ENCODE measurements at regions not wholly inside any gene's neighbourhood (a gene's known extent, or its start where the extent isn't known, plus 50 kb on each side); places are given as distances from the start of the nearest gene placed in this dataset.

DNA sequence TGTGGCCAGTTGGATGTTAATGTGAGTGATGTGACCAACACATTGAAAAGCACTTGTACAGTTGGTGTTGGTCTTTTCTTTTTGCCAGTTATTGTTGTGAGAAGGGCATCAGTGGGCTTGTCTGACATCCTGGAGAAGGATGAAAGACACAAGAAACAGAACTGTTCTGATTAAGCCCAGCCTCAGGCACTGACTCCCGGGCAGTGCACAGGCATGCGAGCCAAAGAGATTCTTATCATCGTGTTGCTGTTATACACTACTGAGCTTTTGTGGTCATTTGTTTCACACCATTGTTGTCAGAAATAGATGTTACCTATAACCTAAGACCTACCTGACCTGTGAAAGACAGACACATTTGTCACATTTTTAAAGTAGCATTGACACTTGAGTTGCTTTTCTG lies 236.8 kb upstream of the CA10 start:
- Histone ChIP-seq H3K27me3 (ENCODE audit: insufficient read depth, low read length) (no peaks in the 10 kb centered on the region), H3K4me2 (ENCODE audit: low read length) (no peak overlapping the region), H3K9ac (ENCODE audit: low read length) (no peak overlapping the region), H3F3A (ENCODE audit: insufficient read depth, low read length) (no peaks in the 10 kb centered on the region), H2AFZ (ENCODE audit: low read length) (no peak overlapping the region), H3K4me1 (ENCODE audit: insufficient read depth, low read length, severe bottlenecking) (no peaks in the 10 kb centered on the region), H3K4me3 (ENCODE audit: low read depth, low read length, poor library complexity, severe bottlenecking) (no peak overlapping the region), H3K36me3 (ENCODE audit: insufficient read depth, low read length) (no peaks in the 10 kb centered on the region), H4K20me1 (ENCODE audit: insufficient read depth, low read length) (no peaks in the 10 kb centered on the region), H3K9me3 (ENCODE audit: low read length) (no peaks in the 10 kb centered on the region), H3K27ac (ENCODE audit: low read depth, low read length, poor library complexity, severe bottlenecking) (no peak overlapping the region), H3K9me2 (ENCODE audit: low read depth, low read length) (no peaks in the 10 kb centered on the region), H3K79me2 (ENCODE audit: insufficient read depth, low read length) (no peaks in the 10 kb centered on the region)
- no peak for TF ChIP-seq EZH2 (IDR thresholded peaks at IDR 0.05; ENCODE audit: borderline replicate concordance, low read length)
- TF ChIP-seq, protein P1, sequence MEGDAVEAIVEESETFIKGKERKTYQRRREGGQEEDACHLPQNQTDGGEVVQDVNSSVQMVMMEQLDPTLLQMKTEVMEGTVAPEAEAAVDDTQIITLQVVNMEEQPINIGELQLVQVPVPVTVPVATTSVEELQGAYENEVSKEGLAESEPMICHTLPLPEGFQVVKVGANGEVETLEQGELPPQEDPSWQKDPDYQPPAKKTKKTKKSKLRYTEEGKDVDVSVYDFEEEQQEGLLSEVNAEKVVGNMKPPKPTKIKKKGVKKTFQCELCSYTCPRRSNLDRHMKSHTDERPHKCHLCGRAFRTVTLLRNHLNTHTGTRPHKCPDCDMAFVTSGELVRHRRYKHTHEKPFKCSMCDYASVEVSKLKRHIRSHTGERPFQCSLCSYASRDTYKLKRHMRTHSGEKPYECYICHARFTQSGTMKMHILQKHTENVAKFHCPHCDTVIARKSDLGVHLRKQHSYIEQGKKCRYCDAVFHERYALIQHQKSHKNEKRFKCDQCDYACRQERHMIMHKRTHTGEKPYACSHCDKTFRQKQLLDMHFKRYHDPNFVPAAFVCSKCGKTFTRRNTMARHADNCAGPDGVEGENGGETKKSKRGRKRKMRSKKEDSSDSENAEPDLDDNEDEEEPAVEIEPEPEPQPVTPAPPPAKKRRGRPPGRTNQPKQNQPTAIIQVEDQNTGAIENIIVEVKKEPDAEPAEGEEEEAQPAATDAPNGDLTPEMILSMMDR (IDR thresholded peaks at IDR 0.05; ENCODE audit: low read length) = no peak

DNA sequence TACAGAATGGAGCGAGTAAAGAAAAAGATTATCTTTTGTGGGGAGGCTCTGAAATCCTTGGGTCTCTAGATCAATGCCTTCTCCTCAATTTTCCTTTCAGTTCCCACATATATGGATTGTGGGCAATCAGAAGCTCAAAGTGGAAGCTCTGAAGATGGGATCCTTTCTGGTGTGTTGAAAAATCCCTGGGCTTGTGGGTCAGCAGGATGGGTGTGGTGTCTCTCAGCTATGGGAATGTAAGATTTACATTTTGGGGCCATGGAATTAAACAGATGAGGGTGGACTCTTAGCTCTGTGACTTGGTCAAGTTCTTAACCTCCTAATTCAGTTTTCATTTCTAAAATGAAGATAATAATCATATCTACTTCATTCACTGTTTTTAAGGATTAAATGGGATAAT lies 231.9 kb upstream of the CA10 start:
- Histone ChIP-seq H3K4me2 (ENCODE audit: low read length) (no peak overlapping the region), H3K9me3 (ENCODE audit: low read length) (no peaks in the 10 kb centered on the region), H3K36me3 (ENCODE audit: insufficient read depth, low read length) (no peaks in the 10 kb centered on the region), H2AFZ (ENCODE audit: low read length) (no peak overlapping the region), H4K20me1 (ENCODE audit: insufficient read depth, low read length) (no peaks in the 10 kb centered on the region), H3K27me3 (ENCODE audit: insufficient read depth, low read length) (no peaks in the 10 kb centered on the region), H3K79me2 (ENCODE audit: insufficient read depth, low read length) (no peaks in the 10 kb centered on the region), H3K27ac (ENCODE audit: low read depth, low read length, poor library complexity, severe bottlenecking) (no peak overlapping the region), H3K4me1 (ENCODE audit: insufficient read depth, low read length, severe bottlenecking) (no peaks in the 10 kb centered on the region), H3F3A (ENCODE audit: insufficient read depth, low read length) (no peaks in the 10 kb centered on the region), H3K4me3 (ENCODE audit: low read depth, low read length, poor library complexity, severe bottlenecking) (no peak overlapping the region), H3K9me2 (ENCODE audit: low read depth, low read length) (no peaks in the 10 kb centered on the region), H3K9ac (ENCODE audit: low read length) (no peak overlapping the region)
- no peak for TF ChIP-seq EZH2 (IDR thresholded peaks at IDR 0.05; ENCODE audit: borderline replicate concordance, low read length)
- TF ChIP-seq, protein P1 (IDR thresholded peaks at IDR 0.05; ENCODE audit: low read length) = no peak

DNA sequence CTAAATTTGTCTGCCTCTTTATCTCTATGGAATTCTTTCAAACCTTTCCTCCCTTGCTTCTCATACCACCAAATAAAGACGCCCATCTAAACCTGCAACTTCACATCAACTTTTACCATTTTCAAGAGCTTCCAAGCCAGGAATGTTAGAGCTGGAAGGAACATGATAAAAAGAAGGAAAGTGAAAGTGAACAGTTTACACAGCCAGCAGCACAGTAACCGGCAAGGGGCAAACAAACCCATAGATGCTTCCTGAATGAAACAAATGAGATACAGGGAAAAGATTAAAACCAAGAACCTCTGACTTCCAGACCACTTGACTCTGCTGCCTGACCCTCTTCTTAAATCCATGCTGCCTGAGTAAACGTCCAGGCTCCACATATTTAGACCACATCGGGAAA lies 231.1 kb upstream of the CA10 start:
- Histone ChIP-seq H3K4me2 (ENCODE audit: low read length) (no peak overlapping the region), H3K9me2 (ENCODE audit: low read depth, low read length) (no peaks in the 10 kb centered on the region), H3K9me3 (ENCODE audit: low read length) (no peaks in the 10 kb centered on the region), H3K27ac (ENCODE audit: low read depth, low read length, poor library complexity, severe bottlenecking) (no peak overlapping the region), H3K27me3 (ENCODE audit: insufficient read depth, low read length) (no peaks in the 10 kb centered on the region), H3K4me1 (ENCODE audit: insufficient read depth, low read length, severe bottlenecking) (no peaks in the 10 kb centered on the region), H3K4me3 (ENCODE audit: low read depth, low read length, poor library complexity, severe bottlenecking) (no peak overlapping the region), H3K36me3 (ENCODE audit: insufficient read depth, low read length) (no peaks in the 10 kb centered on the region), H3K79me2 (ENCODE audit: insufficient read depth, low read length) (no peaks in the 10 kb centered on the region), H4K20me1 (ENCODE audit: insufficient read depth, low read length) (no peaks in the 10 kb centered on the region), H2AFZ (ENCODE audit: low read length) (no peak overlapping the region), H3K9ac (ENCODE audit: low read length) (no peak overlapping the region), H3F3A (ENCODE audit: insufficient read depth, low read length) (no peaks in the 10 kb centered on the region)
- TF ChIP-seq, protein P1 (IDR thresholded peaks at IDR 0.05; ENCODE audit: low read length) = no peak
- no peak for TF ChIP-seq EZH2 (IDR thresholded peaks at IDR 0.05; ENCODE audit: borderline replicate concordance, low read length)

Data from OCI-LY1 (cell line).